ENCODE measurements at regions not wholly inside any gene's neighbourhood (a gene's known extent, or its start where the extent isn't known, plus 50 kb on each side); places are given as distances from the start of the nearest gene placed in this dataset.

DNA sequence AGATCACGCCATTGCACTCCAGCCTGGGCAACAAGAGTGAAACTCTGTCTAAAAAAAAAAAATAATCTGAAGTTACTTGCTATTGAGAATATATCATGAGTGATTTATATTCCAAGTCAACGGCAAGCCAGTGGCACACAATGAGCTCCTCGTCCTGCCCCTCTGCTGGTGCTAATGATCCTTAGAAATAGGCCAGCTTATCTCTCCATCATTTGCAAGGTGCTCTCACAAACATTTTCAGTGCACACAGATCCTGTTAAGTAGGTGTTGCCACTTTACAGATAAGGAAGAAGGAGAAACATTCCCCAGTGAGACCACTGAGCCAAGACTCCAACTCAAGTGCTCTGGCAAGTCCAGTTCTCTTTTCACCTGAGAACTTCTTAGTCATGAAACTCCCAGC is 91.3 kb upstream of the GPR45 start:
- Histone ChIP-seq H3K4me1 (no peaks in the 10 kb centered on the region), H3K27ac (no peak overlapping the region), H3K4me3 (no peak overlapping the region), H3K27me3 (peaks cover 31% of the 10 kb centered on the region), H3K9me3 (no peaks in the 10 kb centered on the region), H3K36me3 (no peaks in the 10 kb centered on the region)
- 60 to 88% methylated on average over 1 to 3 of the region's 3 CpGs for WGBS, 2 donors (ENCODE audit: low coverage in 1 of 2)
- in situ Hi-C loops (cut with MboI; ENCODE audit: low pct_ligation_motif_present in 1 of 4, low pct_unique_long_range_greater_than_20kb in 1 of 4, low sequenced_read_pairs in 3 of 4) = no loop called here
- intact Hi-C loops (cut with DNase I; ENCODE audit: low total_unique reads) = no loop called here
- TF ChIP-seq, protein P1, sequence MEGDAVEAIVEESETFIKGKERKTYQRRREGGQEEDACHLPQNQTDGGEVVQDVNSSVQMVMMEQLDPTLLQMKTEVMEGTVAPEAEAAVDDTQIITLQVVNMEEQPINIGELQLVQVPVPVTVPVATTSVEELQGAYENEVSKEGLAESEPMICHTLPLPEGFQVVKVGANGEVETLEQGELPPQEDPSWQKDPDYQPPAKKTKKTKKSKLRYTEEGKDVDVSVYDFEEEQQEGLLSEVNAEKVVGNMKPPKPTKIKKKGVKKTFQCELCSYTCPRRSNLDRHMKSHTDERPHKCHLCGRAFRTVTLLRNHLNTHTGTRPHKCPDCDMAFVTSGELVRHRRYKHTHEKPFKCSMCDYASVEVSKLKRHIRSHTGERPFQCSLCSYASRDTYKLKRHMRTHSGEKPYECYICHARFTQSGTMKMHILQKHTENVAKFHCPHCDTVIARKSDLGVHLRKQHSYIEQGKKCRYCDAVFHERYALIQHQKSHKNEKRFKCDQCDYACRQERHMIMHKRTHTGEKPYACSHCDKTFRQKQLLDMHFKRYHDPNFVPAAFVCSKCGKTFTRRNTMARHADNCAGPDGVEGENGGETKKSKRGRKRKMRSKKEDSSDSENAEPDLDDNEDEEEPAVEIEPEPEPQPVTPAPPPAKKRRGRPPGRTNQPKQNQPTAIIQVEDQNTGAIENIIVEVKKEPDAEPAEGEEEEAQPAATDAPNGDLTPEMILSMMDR (IDR thresholded peaks at IDR 0.05) = no peak
- no peak for TF ChIP-seq POLR2A (IDR thresholded peaks at IDR 0.05)
- no peak for TF ChIP-seq EP300 (IDR thresholded peaks at IDR 0.05; ENCODE audit: low read depth)
- no peak for TF ChIP-seq POLR2AphosphoS5 (IDR thresholded peaks at IDR 0.05)
- DNase-seq = no peak

- 92 to 95% methylated on average over 2 to 5 of the region's 5 CpGs for WGBS, 2 donors (ENCODE audit: low coverage in 1 of 2)
- Histone ChIP-seq H3K4me1 (no peaks in the 10 kb centered on the region), H3K4me3 (no peak overlapping the region), H3K9me3 (peaks cover 0 to 5% of the 10 kb centered on the region in 2 donors), H3K27ac (no peak overlapping the region), H3K36me3 (no peaks in the 10 kb centered on the region), H3K27me3 (peaks cover 5% of the 10 kb centered on the region)
- DNase-seq = no peak
- intact Hi-C loops (cut with DNase I; ENCODE audit: low total_unique reads) = no loop called here
- in situ Hi-C loops (cut with MboI; ENCODE audit: low pct_ligation_motif_present in 1 of 4, low pct_unique_long_range_greater_than_20kb in 1 of 4, low sequenced_read_pairs in 3 of 4) = no loop called here
- TF ChIP-seq POLR2A (IDR thresholded peaks at IDR 0.05) = no peak
- no peak for TF ChIP-seq POLR2AphosphoS5 (IDR thresholded peaks at IDR 0.05)
- TF ChIP-seq, protein P1 (IDR thresholded peaks at IDR 0.05) = no peak
- TF ChIP-seq EP300 (IDR thresholded peaks at IDR 0.05; ENCODE audit: low read depth) = no peak
Measured at GRCh38 chr2:105154119-105154818, 87.3 kb upstream of the GPR45 start.

GRCh38 chr2:105156166-105156565 is 85.4 kb upstream of the GPR45 start:
- 80% methylated on average over 2 of the region's 2 CpGs; no CpG with 5 or more reads in 1 of the 2 donors for WGBS, 2 donors (ENCODE audit: low coverage in 1 of 2)
- in situ Hi-C loops (cut with MboI; ENCODE audit: low pct_ligation_motif_present in 1 of 4, low pct_unique_long_range_greater_than_20kb in 1 of 4, low sequenced_read_pairs in 3 of 4) = no loop called here
- no peaks in the 10 kb centered on the region for H3K36me3 ChIP-seq
- no peaks in the 10 kb centered on the region for H3K4me1 ChIP-seq
- H3K27ac ChIP-seq = no peak overlapping the region
- peaks cover 15% of the 10 kb centered on the region for H3K27me3 ChIP-seq
- H3K4me3 ChIP-seq = no peak overlapping the region
- DNase-seq = no peak
- no peak for TF ChIP-seq POLR2A (IDR thresholded peaks at IDR 0.05)
- TF ChIP-seq POLR2AphosphoS5 (IDR thresholded peaks at IDR 0.05) = no peak
- TF ChIP-seq EP300 (IDR thresholded peaks at IDR 0.05; ENCODE audit: low read depth) = no peak
- TF ChIP-seq, protein P1 (IDR thresholded peaks at IDR 0.05) = no peak
- H3K9me3 ChIP-seq = peaks cover 0 to 5% of the 10 kb centered on the region in 2 donors
- intact Hi-C loops (cut with DNase I; ENCODE audit: low total_unique reads) = no loop called here

DNA sequence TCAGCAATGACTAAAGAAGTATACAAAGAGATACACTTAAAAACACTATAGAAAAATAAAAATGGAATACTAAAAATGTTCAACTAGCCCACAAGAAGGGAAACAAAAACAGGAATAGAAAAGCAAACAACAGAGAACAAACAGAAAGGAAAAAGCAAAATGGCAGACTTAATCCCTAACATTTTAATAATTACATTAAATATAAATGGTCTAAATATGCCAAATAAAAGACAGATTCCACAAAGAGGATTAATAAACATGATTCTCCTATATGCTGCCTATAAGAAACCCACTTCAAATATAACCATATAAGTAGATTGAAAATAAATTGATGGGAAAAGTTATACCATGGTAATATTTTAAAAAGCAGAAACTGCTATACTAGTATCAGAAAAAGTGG is 83.5 kb upstream of the GPR45 start:
- Histone ChIP-seq H3K27me3 (peaks cover 15% of the 10 kb centered on the region), H3K27ac (no peak overlapping the region), H3K9me3 (peaks cover 0 to 5% of the 10 kb centered on the region in 2 donors), H3K4me3 (no peak overlapping the region), H3K4me1 (no peaks in the 10 kb centered on the region), H3K36me3 (no peaks in the 10 kb centered on the region)
- intact Hi-C loops (cut with DNase I; ENCODE audit: low total_unique reads) = loop anchor here (1.0 kb wide), 1 partner anchor 37 kb away; no protein-coding TSS in a partner anchor
- no peak for DNase-seq
- TF ChIP-seq POLR2AphosphoS5 (IDR thresholded peaks at IDR 0.05) (no peak), EP300 (IDR thresholded peaks at IDR 0.05; ENCODE audit: low read depth) (no peak), POLR2A (IDR thresholded peaks at IDR 0.05) (no peak)
- TF ChIP-seq, protein P1 (IDR thresholded peaks at IDR 0.05) = no peak
- in situ Hi-C loops (cut with MboI; ENCODE audit: low pct_ligation_motif_present in 1 of 4, low pct_unique_long_range_greater_than_20kb in 1 of 4, low sequenced_read_pairs in 3 of 4) = no loop called here

Measured in transverse colon (tissue), 4 donors.